Stimulated activated effector memory CD8-positive, alpha-beta T cell treated with anti-CD3 and anti-CD28 coated beads, Interleukin-12 subunit alpha, Interleukin-12 subunit beta, amount 100 ng/mL, for 72 hours (primary cell): ENCODE measurements at regions not wholly inside any gene's neighbourhood (a gene's known extent, or its start where the extent isn't known, plus 50 kb on each side); places are given as distances from the start of the nearest gene placed in this dataset.
"Not testable (repeated sequence)": the region's sequence is repeated elsewhere in the genome, so short reads cannot be mapped to it uniquely, and the experiment has no call there.

Source experiments
- ATAC-seq: fragments of 150-1000 bp; cut with Tn5 transposase; 2 replicates; pipeline ENCODE4 v1.10.0; 2021
- DNase-seq, 2 donors: peaks; one replicate each; pipeline ENCODE4 v3.0.0; 2021 to 2022; ENCODE audit warnings: low spot score in 2 of 2
- H3K27ac Mint-ChIP-seq: one replicate; pipeline ENCODE4 v1.8.0; 2022; ENCODE audit warnings: mild to moderate bottlenecking, mixed read lengths
- H3K36me3 Mint-ChIP-seq: one replicate; pipeline ENCODE4 v1.8.0; 2022; ENCODE audit warnings: mild to moderate bottlenecking, mixed read lengths
- H3K4me1 Mint-ChIP-seq: one replicate; pipeline ENCODE4 v1.8.0; 2022; ENCODE audit warnings: mixed read lengths
- H3K4me3 Mint-ChIP-seq: one replicate; pipeline ENCODE4 v1.8.0; 2022; ENCODE audit warnings: mild to moderate bottlenecking, mixed read lengths
- H3K9me3 Mint-ChIP-seq: one replicate; pipeline ENCODE4 v1.8.0; 2022; ENCODE audit warnings: mixed read lengths

- peaks cover 14% of the 10 kb centered on the region for H3K9me3 Mint-ChIP-seq
- H3K27ac Mint-ChIP-seq, result peak overlapping the region; percentile 84
- no peak for DNase-seq
- peaks cover 75% of the 10 kb centered on the region for H3K4me1 Mint-ChIP-seq
- no peaks in the 10 kb centered on the region for H3K36me3 Mint-ChIP-seq
- H3K4me3 Mint-ChIP-seq, result peak overlapping the region; percentile 36
- peak; percentile 31 for ATAC-seq
Observed at GRCh38 chr10:62690703-62691102, 113.8 kb upstream of the ADO start.

DNA sequence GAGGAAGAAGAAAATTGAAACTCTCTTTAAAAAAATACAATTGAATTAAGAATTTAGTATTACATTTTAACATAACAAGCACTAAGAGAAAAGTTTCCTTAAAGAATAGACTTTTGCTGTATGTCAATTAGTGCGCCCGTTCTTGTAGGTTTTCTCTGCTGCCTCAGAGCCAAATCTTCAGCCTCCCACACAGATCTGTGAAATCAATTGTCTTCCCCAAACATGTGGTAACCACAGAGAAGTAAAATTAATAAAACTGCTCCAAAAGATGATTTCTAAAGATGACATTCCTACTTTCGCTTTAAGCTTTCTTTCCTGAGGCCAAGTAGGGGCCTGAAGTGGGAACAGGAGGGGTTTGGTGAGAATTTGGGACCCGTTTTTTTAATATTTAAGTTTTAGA, 113.2 kb upstream of the ADO start:
- H3K27ac Mint-ChIP-seq, result peak overlapping the region; percentile 52
- peaks cover 8% of the 10 kb centered on the region for H3K9me3 Mint-ChIP-seq
- ATAC-seq (no peak), DNase-seq (no peak)
- peak overlapping the region; percentile 36 for H3K4me3 Mint-ChIP-seq
- H3K36me3 Mint-ChIP-seq, result no peaks in the 10 kb centered on the region
- H3K4me1 Mint-ChIP-seq, result peaks cover 72% of the 10 kb centered on the region

DNA sequence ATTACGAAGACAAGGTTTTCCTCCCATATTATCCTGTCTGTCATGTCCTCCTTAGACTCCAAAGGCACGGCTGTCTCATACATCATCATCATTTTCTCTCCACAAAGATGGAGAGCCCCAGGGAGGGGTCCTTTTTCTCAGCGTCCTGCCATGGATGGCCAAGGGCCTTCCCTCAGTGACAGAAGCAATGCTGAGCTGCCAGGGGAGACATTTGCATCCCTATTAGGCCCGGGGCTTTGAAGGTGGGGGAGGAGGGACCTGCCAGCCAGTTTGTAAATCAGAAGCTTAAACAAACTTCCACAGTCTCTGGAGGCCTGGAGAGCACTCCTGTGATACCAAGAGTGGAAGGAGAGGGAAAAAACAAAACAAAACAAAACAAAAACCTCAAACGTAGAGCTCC, 112.4 kb upstream of the ADO start:
- Mint-ChIP-seq H3K27ac (no peak overlapping the region), H3K4me1 (peaks cover 73% of the 10 kb centered on the region)

GRCh38 chr10:62693306-62693705, 111.2 kb upstream of the ADO start:
- no peaks in the 10 kb centered on the region for H3K9me3 Mint-ChIP-seq
- ATAC-seq (no peak), DNase-seq (no peak)
- H3K4me1 Mint-ChIP-seq, result peaks cover 68% of the 10 kb centered on the region
- no peak overlapping the region for H3K4me3 Mint-ChIP-seq
- H3K27ac Mint-ChIP-seq, result no peak overlapping the region
- no peaks in the 10 kb centered on the region for H3K36me3 Mint-ChIP-seq

More for the DNA sequence above, 112.4 kb upstream of the ADO start:
- ATAC-seq, result no peak
- Mint-ChIP-seq H3K4me3 (no peak overlapping the region), H3K9me3 (peaks cover 3% of the 10 kb centered on the region), H3K36me3 (no peaks in the 10 kb centered on the region)
- no peak for DNase-seq

DNA sequence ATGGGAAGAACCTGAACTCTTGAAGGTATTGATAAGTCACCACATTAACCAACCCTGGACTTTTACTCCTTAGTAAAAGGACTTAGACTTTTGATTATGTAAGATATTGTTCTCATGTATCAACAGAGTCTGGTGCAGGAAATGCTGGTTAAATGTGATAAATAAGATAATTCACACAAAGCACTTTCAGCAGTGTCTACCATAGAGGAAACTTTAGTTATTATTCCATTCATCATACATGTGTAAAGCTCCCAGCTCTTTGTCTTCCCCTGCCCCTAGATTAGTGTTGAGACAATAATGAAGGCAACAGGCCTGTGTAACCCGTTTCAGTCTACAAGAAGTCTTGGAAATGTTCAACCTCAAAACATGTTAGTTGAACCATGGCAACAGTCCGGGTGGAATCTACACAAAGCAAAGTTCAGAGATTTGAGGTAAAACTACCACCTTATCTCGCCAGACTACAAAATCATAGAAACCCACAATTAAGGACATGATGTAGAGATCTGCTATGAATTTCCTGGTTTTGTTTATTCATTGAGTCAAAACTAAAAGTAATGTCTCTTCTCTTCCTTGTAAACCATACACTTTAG, 109.9 kb upstream of the ADO start:
- ATAC-seq (no peak), DNase-seq (no peak)
- H3K4me3 Mint-ChIP-seq, result no peak overlapping the region
- no peaks in the 10 kb centered on the region for H3K36me3 Mint-ChIP-seq
- peaks cover 8% of the 10 kb centered on the region for H3K9me3 Mint-ChIP-seq
- peak overlapping the region; percentile 46 for H3K27ac Mint-ChIP-seq
- peaks cover 58% of the 10 kb centered on the region for H3K4me1 Mint-ChIP-seq

- DNase-seq (no peak), ATAC-seq (peak; percentile 98)
- no peak overlapping the region for H3K4me3 Mint-ChIP-seq
- H3K9me3 Mint-ChIP-seq, result peaks cover 14% of the 10 kb centered on the region
- H3K4me1 Mint-ChIP-seq, result peaks cover 36% of the 10 kb centered on the region
- H3K27ac Mint-ChIP-seq, result no peak overlapping the region
- no peaks in the 10 kb centered on the region for H3K36me3 Mint-ChIP-seq
Observed at GRCh38 chr10:62696798-62697197, 107.7 kb upstream of the ADO start.

- no peak for DNase-seq
- Mint-ChIP-seq H3K4me1 (peaks cover 25% of the 10 kb centered on the region), H3K36me3 (no peaks in the 10 kb centered on the region), H3K4me3 (no peak overlapping the region), H3K9me3 (peaks cover 14% of the 10 kb centered on the region), H3K27ac (no peak overlapping the region)
- no peak for ATAC-seq
Observed at GRCh38 chr10:62699148-62699547, 105.4 kb upstream of the ADO start.

DNA sequence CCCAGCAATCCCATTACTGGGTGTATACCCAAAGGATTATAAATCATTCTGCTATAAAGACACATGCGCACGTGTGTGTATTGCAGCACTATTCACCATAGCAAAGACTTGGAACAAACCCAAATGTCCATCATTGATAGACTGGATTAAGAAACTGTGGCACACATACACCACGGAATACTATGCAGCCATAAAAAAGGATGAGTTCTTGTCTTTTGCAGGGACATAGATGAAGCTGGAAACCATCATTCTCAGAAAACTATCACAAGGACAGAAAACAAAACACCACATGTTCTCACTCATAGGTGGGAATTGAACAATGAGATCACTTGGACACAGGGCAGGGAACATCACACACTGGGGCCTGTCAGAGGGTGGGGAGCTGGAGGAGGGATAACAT, 100.4 kb upstream of the ADO start:
- H3K36me3 Mint-ChIP-seq, H3K4me3 Mint-ChIP-seq, H3K9me3 Mint-ChIP-seq, ATAC-seq, H3K4me1 Mint-ChIP-seq, DNase-seq, H3K27ac Mint-ChIP-seq: not testable (repeated sequence)

DNA sequence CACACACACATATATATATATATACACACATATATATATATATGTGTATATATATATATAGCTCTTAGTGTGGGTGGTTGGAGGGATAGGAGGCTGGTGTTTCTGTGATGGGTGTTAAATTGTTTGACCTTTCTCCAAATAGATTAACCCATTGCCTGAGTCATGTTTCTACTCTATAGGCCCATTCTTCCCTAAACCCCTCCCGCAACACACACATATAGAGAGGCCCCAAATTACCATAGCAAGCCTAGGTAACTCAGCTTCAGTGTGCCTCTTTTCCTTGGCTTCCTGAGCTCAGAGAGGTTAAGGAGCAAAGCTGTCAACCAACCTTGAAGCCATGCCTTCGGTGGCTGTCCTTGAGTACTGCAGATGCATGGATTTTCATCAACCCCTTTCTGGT, 98.7 kb upstream of the ADO start:
- Mint-ChIP-seq H3K4me1 (peaks cover 4% of the 10 kb centered on the region), H3K9me3 (peaks cover 4% of the 10 kb centered on the region), H3K27ac (no peak overlapping the region), H3K36me3 (no peaks in the 10 kb centered on the region), H3K4me3 (no peak overlapping the region)
- no peak for DNase-seq
- no peak for ATAC-seq

DNA sequence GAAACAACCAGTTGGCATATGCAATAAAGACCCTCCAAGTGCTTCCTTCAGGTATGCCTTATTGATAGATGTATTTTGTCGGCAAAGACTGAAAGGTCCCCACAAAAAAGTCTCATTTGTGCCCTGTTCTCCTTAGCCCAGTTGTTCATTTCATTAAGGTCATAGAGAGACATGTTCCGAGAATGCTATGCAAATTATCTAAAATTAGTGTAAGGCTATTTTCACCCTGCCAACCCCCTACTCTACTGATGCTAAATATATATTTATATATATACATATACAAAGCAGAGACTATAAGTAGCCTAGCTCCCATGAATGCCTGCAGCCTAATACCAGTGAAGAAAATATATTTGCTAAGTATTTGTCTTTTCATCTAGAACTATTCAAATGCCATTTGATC, 96.7 kb upstream of the ADO start:
- no peaks in the 10 kb centered on the region for H3K36me3 Mint-ChIP-seq
- H3K4me1 Mint-ChIP-seq, result peaks cover 4% of the 10 kb centered on the region
- no peak overlapping the region for H3K4me3 Mint-ChIP-seq
- H3K27ac Mint-ChIP-seq, result no peak overlapping the region
- no peak for ATAC-seq
- peaks cover 6% of the 10 kb centered on the region for H3K9me3 Mint-ChIP-seq
- no peak for DNase-seq

DNA sequence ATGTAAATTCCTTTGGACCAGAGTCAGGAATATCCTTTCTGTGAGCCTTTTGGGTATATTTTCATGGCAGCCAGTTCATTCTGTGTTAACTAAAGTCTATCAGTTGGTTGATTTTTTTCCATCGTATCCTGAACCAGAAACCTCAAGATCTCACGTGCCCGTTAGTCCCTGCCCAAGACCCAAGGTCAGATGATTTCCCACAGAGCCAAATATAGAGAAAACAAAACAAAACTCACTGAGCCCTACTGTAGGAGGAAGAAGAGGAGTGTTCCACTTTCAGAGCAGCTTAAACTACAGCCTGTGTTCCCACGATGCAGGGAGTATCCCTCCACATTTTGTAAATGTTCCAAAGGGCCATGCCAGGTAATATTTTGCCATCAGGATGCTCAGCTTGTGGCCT, 96.0 kb upstream of the ADO start:
- H3K4me1 Mint-ChIP-seq, result peaks cover 4% of the 10 kb centered on the region
- no peak for DNase-seq
- peaks cover 6% of the 10 kb centered on the region for H3K9me3 Mint-ChIP-seq
- no peak overlapping the region for H3K27ac Mint-ChIP-seq
- no peaks in the 10 kb centered on the region for H3K36me3 Mint-ChIP-seq
- no peak for ATAC-seq
- no peak overlapping the region for H3K4me3 Mint-ChIP-seq

- Mint-ChIP-seq H3K36me3 (no peaks in the 10 kb centered on the region), H3K4me1 (peaks cover 4% of the 10 kb centered on the region), H3K4me3 (no peak overlapping the region), H3K9me3 (peaks cover 6% of the 10 kb centered on the region), H3K27ac (no peak overlapping the region)
- no peak for DNase-seq
- no peak for ATAC-seq
Observed at GRCh38 chr10:62709200-62709599, 95.3 kb upstream of the ADO start.

DNA sequence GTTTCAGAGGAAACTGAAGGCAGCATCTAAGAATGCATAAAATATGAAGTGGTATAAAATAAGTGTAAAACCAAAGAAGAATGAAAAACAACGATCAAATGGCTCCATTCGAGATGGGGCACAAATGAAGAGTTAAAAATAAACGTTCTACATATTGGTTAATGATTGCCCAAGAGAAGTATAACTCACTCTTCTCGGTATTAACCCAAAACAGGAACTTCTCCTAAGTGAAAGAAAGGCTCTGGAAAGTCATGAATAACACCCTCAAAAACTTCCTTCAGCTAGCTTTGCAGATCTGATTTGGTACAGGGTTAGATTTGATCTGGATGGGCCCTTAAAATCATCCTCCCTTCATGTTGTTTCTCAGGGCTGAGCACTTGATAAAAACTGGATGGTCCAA, 94.3 kb upstream of the ADO start:
- DNase-seq (no peak), ATAC-seq (no peak)
- no peak overlapping the region for H3K4me3 Mint-ChIP-seq
- no peaks in the 10 kb centered on the region for H3K36me3 Mint-ChIP-seq
- H3K9me3 Mint-ChIP-seq, result peaks cover 6% of the 10 kb centered on the region
- peaks cover 13% of the 10 kb centered on the region for H3K4me1 Mint-ChIP-seq
- no peak overlapping the region for H3K27ac Mint-ChIP-seq

DNA sequence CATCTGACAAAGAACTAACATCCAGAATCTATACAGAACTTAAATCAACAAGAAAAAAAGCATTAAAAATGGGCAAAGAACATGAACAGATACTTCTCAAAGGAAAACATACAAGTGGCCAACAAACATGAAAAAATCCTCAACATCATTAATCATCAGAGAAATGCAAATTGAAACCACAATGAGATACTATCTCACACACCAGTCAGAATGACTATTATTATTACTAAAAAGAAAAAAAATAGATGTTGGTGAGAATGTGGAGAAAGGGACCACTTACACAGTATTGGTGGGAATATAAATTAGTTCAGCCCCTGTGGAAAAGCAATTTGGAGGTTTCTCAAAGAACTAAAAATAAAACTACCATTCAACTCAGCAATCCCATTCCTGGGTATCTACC, 89.1 kb upstream of the ADO start:
- peaks cover 6% of the 10 kb centered on the region for H3K9me3 Mint-ChIP-seq
- ATAC-seq, result peak; percentile 84

GRCh38 chr10:62718585-62718984, 85.9 kb upstream of the ADO start:
- Mint-ChIP-seq H3K4me1 (peaks cover 13% of the 10 kb centered on the region), H3K4me3 (no peak overlapping the region), H3K9me3 (no peaks in the 10 kb centered on the region), H3K27ac (no peak overlapping the region), H3K36me3 (no peaks in the 10 kb centered on the region)
- no peak for DNase-seq
- no peak for ATAC-seq

More for the DNA sequence above, 89.1 kb upstream of the ADO start:
- H3K4me1 Mint-ChIP-seq, result peaks cover 16% of the 10 kb centered on the region
- no peak for DNase-seq
- H3K36me3 Mint-ChIP-seq, result no peaks in the 10 kb centered on the region
- H3K27ac Mint-ChIP-seq, result no peak overlapping the region
- no peak overlapping the region for H3K4me3 Mint-ChIP-seq

GRCh38 chr10:62719061-62719460, 85.5 kb upstream of the ADO start:
- Mint-ChIP-seq H3K36me3 (no peaks in the 10 kb centered on the region), H3K27ac (no peak overlapping the region), H3K9me3 (no peaks in the 10 kb centered on the region), H3K4me1 (peaks cover 13% of the 10 kb centered on the region), H3K4me3 (no peak overlapping the region)
- DNase-seq (no peak), ATAC-seq (no peak)

DNA sequence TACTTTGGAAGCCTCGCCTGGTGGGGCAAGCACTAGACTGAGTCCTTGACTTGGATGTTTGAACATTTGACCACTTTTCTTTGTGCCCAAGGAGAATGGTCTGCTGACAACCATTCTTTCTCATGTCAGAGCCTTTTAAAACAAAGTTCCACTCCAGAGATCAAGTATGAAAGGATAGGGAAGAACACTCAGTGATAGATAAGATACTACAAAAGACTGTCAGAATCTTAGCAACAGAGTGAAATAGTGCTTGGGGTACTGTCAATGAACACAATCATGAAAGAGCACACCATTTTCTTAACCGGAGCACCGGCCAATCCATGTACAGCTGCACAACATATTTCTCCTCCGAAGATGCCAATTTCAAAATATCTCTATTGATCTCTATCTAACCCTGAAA, 82.8 kb upstream of the ADO start:
- H3K4me3 Mint-ChIP-seq, result no peak overlapping the region
- no peak for DNase-seq
- no peak overlapping the region for H3K27ac Mint-ChIP-seq
- ATAC-seq, result no peak
- peaks cover 8% of the 10 kb centered on the region for H3K36me3 Mint-ChIP-seq
- no peaks in the 10 kb centered on the region for H3K9me3 Mint-ChIP-seq
- H3K4me1 Mint-ChIP-seq, result peaks cover 24% of the 10 kb centered on the region
